ENCODE measurements at regions not wholly inside any gene's neighbourhood (a gene's known extent, or its start where the extent isn't known, plus 50 kb on each side); places are given as distances from the start of the nearest gene placed in this dataset.

- DNase-seq = no peak
Observed at GRCh38 chr7:124989911-124990310, 60.3 kb upstream of the POT1 start.
